ENCODE measurements at regions not wholly inside any gene's neighbourhood (a gene's known extent, or its start where the extent isn't known, plus 50 kb on each side); places are given as distances from the start of the nearest gene placed in this dataset.
"Not testable (repeated sequence)": the region's sequence is repeated elsewhere in the genome, so short reads cannot be mapped to it uniquely, and the experiment has no call there.

- DNase-seq: no peak
Measured at GRCh38 chr1:14421295-14421976, 177.0 kb upstream of the KAZN start.

GRCh38 chr1:14421977-14422609 lies 176.4 kb upstream of the KAZN start:
- no peak for DNase-seq

GRCh38 chr1:14424325-14425002 lies 174.0 kb upstream of the KAZN start:
- DNase-seq: no peak

- DNase-seq: no peak
Measured at GRCh38 chr1:14426854-14427253, 171.6 kb upstream of the KAZN start.

- DNase-seq: no peak
Measured at GRCh38 chr1:14429577-14429976, 168.9 kb upstream of the KAZN start.

- DNase-seq: not testable (repeated sequence)
Measured at GRCh38 chr1:14432728-14433127, 165.8 kb upstream of the KAZN start.

GRCh38 chr1:14435368-14436023 lies 163.0 kb upstream of the KAZN start:
- no peak for DNase-seq

- no peak for DNase-seq
Measured at GRCh38 chr1:14437417-14437918, 161.0 kb upstream of the KAZN start.

- DNase-seq: no peak
Measured at GRCh38 chr1:14438127-14438769, 160.2 kb upstream of the KAZN start.

GRCh38 chr1:14439015-14439414 lies 159.5 kb upstream of the KAZN start:
- no peak for DNase-seq

- DNase-seq: no peak
Measured at GRCh38 chr1:14440166-14440565, 158.3 kb upstream of the KAZN start.

GRCh38 chr1:14440731-14441130 lies 157.8 kb upstream of the KAZN start:
- no peak for DNase-seq

- no peak for DNase-seq
Measured at GRCh38 chr1:14441302-14441741, 157.2 kb upstream of the KAZN start.

GRCh38 chr1:14442669-14443068 lies 155.8 kb upstream of the KAZN start:
- DNase-seq: no peak

GRCh38 chr1:14443164-14443787 lies 155.2 kb upstream of the KAZN start:
- no peak for DNase-seq

GRCh38 chr1:14451217-14451616 lies 147.3 kb upstream of the KAZN start:
- no peak for DNase-seq

- DNase-seq: no peak
Measured at GRCh38 chr1:14452551-14452950, 145.9 kb upstream of the KAZN start.

- no peak for DNase-seq
Measured at GRCh38 chr1:14460173-14460572, 138.3 kb upstream of the KAZN start.

GRCh38 chr1:14462851-14463250 lies 135.6 kb upstream of the KAZN start:
- no peak for DNase-seq

GRCh38 chr1:14466006-14466405 lies 132.5 kb upstream of the KAZN start:
- no peak for DNase-seq

- no peak for DNase-seq
Measured at GRCh38 chr1:14467112-14467511, 131.4 kb upstream of the KAZN start.

GRCh38 chr1:14468751-14469150 lies 129.7 kb upstream of the KAZN start:
- no peak for DNase-seq

Data from activated T-cell treated with anti-CD3 and anti-CD28 coated beads for 4 hours (primary cell).